HAP-1 (cell line): ENCODE measurements at regions not wholly inside any gene's neighbourhood (a gene's known extent, or its start where the extent isn't known, plus 50 kb on each side); places are given as distances from the start of the nearest gene placed in this dataset.

Experiments used
- DNase-seq, 2 experiments: peaks; one replicate each; pipeline ENCODE4 v3.0.0-alpha.2; 2016 to 2020; ENCODE audit warnings: low spot score in 2 of 2
- H3K27me3 ChIP-seq: fragments of 250-450 bp; sonication (Bioruptor Pico); 2 replicates; pipeline ENCODE4 v1.5.1; 2020; ENCODE audit warnings: low read depth, mild to moderate bottlenecking, moderate library complexity
- H3K36me3 ChIP-seq: fragments of 250-450 bp; sonication (Bioruptor Pico); replicated peaks from 2 replicates; pipeline ENCODE4 v1.5.1; 2020; ENCODE audit warnings: mild to moderate bottlenecking
- H3K4me1 ChIP-seq: fragments of 250-450 bp; sonication (Bioruptor Pico); 2 replicates; pipeline ENCODE4 v1.5.1; 2020; ENCODE audit warnings: mild to moderate bottlenecking
- H3K4me3 ChIP-seq: fragments of 250-450 bp; sonication (Bioruptor Pico); 2 replicates; pipeline ENCODE4 v1.5.1; 2020; ENCODE audit warnings: mild to moderate bottlenecking, moderate library complexity
- H3K9me3 ChIP-seq: fragments of 250-450 bp; sonication (Bioruptor Pico); 2 replicates; pipeline ENCODE4 v1.5.1; 2020; ENCODE audit warnings: mild to moderate bottlenecking, moderate library complexity
- in situ Hi-C: fragments of 300-500 bp; cut with MboI; formaldehyde crosslinking; loops from 3 replicates; pipeline ENCODE4 v1.14.3; 2020; ENCODE audit warnings: low sequenced_read_pairs, inconsistent platforms, mixed read lengths

DNA sequence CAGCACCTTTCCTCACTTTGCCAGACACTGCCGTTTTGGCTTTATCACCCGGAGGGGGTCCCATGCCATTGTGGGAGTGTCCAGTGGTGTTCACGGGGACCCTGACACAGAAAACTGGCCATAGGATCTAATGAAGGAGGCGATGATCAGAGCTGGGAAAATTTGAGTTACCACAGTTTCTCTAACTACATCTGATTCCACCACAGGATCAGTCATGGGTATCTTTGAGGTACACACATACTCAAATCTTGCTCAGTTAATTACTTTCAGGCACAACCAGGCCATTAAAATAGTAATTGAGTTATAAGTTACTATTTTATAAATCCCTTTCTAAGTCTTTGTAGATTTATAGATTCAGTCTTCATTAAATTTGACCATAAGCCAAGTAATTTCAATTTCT lies 215.1 kb downstream of the PRL start:
- H3K36me3 ChIP-seq = no peaks in the 10 kb centered on the region
- no peak overlapping the region for H3K4me3 ChIP-seq
- no peaks in the 10 kb centered on the region for H3K9me3 ChIP-seq
- no peaks in the 10 kb centered on the region for H3K4me1 ChIP-seq
- in situ Hi-C loops = no loop called here
- H3K27me3 ChIP-seq = no peaks in the 10 kb centered on the region
- no peak for DNase-seq

DNA sequence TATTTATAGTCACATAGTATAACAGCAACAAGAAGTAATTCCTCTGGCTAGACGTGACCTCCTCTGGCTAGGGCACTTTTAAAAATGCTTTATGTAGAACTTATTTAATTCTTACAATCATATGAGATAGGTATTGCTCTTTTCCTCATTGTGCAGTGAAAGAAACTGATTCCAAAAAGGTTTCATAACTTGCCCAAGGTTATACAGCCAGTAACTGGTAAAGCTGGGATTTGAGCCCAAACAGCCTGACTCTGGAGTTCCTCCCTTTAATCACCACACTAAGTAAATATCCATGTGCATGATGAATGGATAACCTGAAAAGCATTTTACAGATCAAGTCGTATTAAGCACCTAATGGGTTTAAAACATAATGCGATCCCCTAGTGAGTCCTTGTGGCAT lies 214.6 kb downstream of the PRL start:
- Histone ChIP-seq H3K36me3 (no peaks in the 10 kb centered on the region), H3K27me3 (no peaks in the 10 kb centered on the region), H3K4me1 (no peaks in the 10 kb centered on the region), H3K9me3 (no peaks in the 10 kb centered on the region), H3K4me3 (no peak overlapping the region)
- in situ Hi-C loops = no loop called here
- DNase-seq = no peak

DNA sequence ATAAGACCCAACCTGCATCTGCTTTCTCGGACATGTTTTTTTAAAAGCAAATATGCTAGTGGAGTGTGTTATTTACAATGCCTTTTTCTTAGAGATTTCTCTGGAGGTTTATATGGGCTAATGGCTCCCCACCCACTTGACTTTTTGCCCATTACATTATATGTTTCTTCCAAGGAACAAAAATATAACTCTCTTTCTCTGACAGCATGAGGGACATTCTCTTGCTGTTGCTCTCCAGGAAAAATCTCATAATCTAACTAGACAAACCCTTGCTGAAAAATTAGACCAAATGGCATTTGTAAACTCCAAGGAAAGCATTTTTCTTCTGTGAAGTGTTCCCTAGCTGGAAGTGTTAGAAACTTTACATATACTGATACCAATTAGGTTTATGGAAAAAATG lies 213.7 kb downstream of the PRL start:
- Histone ChIP-seq H3K9me3 (no peaks in the 10 kb centered on the region), H3K4me3 (no peak overlapping the region), H3K4me1 (no peaks in the 10 kb centered on the region), H3K36me3 (no peaks in the 10 kb centered on the region), H3K27me3 (no peaks in the 10 kb centered on the region)
- no peak for DNase-seq
- in situ Hi-C loops = no loop called here

DNA sequence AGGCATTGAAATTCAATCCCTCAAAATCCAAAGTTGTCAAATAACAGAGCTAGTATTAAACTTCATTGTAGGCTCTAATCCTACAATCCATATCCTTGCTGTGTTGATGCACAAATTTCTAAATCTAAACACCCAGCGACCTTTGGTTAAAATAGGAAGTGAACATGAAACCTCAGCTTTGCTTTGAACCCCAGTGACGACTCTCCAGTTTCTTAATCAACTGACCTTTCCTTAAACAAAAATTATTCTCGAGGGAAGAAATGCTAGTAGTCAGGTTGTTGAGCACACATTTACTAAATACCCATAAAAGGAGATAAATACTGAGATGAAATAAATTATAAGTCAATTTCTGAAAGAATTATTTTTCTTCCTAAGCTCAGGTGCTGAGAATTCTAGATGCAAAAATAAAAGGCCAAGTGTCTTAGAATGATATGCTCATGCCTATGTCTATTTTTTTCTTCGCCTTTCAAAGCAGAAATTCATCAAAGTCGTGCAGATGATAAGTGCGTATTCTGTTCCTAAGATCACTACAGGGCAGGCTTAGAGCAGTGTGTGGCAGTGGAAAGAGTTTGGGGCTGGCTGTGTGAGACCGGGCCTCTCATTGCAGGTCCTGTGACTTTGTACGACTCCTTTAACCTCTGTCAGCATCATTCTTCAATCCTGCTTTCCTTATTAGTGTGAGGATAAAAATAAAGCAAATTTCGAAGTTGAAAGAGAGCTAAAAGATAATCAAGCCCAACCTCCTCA lies 208.7 kb downstream of the PRL start:
- no peak for DNase-seq
- in situ Hi-C loops = no loop called here
- Histone ChIP-seq H3K9me3 (no peaks in the 10 kb centered on the region), H3K4me3 (no peak overlapping the region), H3K36me3 (no peaks in the 10 kb centered on the region), H3K27me3 (no peaks in the 10 kb centered on the region), H3K4me1 (no peaks in the 10 kb centered on the region)

DNA sequence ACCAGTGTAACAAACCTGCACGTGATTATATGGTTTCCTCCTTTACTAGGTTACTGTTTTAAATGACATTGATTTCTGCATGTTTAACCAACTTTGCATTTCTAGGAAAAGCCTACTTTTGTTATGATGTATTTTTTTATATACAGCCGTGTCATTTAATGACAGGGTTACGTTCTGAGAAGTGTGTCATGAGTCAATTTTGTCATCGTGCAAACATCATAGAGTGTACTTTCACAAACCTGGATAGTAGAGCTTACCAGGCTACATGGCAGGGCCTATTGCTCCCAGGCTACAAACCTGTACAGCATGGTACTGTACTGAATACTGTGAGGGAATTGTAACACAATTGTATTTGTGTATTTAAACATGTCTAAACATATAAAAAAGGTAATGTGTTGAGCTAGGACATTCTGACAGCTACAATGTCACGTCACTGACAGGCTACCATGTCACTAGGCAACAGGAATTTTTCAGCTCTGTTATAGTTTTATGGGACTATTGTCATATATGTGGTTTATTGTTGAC lies 205.3 kb downstream of the PRL start:
- no peak for DNase-seq
- Histone ChIP-seq H3K9me3 (no peaks in the 10 kb centered on the region), H3K27me3 (no peaks in the 10 kb centered on the region), H3K36me3 (no peaks in the 10 kb centered on the region), H3K4me1 (no peaks in the 10 kb centered on the region), H3K4me3 (no peak overlapping the region)
- in situ Hi-C loops = no loop called here

DNA sequence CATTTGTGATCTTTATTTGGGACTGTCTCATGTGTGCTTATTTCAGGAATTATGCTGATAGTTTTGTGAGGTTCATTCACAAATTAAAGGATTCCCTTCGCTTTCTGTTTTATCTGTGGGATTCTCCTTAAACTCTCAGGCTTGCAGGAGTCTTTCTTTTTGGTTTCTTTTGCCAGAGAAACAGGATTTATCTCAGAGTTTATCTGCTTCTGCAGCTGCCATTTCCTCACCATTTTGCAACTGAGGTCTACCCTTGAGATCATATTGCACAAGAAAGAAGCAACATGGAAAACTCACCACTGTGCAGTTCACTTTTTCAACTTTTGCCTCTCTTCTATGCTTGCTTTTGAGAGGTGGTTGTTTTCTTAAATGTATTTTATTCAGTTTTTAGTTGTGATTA lies 201.0 kb downstream of the PRL start:
- Histone ChIP-seq H3K9me3 (no peaks in the 10 kb centered on the region), H3K4me3 (no peak overlapping the region), H3K36me3 (no peaks in the 10 kb centered on the region), H3K27me3 (no peaks in the 10 kb centered on the region), H3K4me1 (no peaks in the 10 kb centered on the region)
- no peak for DNase-seq
- in situ Hi-C loops = no loop called here

DNA sequence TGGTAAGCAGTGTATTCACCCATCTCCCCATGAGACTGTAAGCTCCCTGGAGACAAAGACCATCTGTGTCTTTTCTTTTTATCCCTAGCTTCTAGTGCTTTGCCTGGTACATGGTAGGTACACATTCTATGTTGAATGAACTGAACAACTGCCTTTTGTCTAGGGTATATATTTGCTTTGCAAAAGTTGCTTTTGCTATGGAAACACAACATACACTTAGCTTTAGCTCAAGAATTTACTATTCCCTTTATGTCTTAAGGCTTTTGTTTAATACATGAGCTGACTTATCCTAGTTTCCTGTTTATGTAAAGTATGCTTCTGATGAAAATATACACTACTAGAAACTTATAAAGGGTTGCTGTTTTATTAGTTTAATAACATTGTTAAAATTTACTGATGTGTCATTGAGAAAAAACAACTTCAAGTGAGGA lies 198.2 kb downstream of the PRL start:
- Histone ChIP-seq H3K4me1 (no peaks in the 10 kb centered on the region), H3K27me3 (no peaks in the 10 kb centered on the region), H3K36me3 (no peaks in the 10 kb centered on the region), H3K9me3 (no peaks in the 10 kb centered on the region), H3K4me3 (no peak overlapping the region)
- peak in 1 of 2 experiments; percentile 7 for DNase-seq
- in situ Hi-C loops = no loop called here

DNA sequence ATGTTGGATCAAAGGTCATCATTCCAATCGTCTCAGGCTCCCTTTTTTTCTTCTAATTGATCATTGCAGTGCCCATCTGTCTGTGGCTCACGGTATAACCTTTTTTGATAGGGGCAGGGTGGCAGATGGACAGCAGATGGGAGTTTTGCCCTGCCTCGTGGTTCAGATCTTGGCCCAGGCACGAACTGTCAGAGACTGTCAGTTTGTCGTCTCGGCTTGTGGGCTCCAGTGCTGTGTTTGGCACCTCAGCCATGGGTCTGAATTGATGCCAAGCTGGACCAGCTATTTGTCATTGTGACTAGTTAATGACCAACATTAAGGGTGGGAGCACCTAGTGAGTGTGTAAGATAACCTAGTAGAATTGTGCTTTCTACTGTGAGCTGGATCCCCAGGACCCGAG lies 197.6 kb downstream of the PRL start:
- in situ Hi-C loops = no loop called here
- DNase-seq = no peak
- H3K4me1 ChIP-seq = no peaks in the 10 kb centered on the region
- no peak overlapping the region for H3K4me3 ChIP-seq
- H3K27me3 ChIP-seq = no peaks in the 10 kb centered on the region
- H3K36me3 ChIP-seq = no peaks in the 10 kb centered on the region
- H3K9me3 ChIP-seq = no peaks in the 10 kb centered on the region

DNA sequence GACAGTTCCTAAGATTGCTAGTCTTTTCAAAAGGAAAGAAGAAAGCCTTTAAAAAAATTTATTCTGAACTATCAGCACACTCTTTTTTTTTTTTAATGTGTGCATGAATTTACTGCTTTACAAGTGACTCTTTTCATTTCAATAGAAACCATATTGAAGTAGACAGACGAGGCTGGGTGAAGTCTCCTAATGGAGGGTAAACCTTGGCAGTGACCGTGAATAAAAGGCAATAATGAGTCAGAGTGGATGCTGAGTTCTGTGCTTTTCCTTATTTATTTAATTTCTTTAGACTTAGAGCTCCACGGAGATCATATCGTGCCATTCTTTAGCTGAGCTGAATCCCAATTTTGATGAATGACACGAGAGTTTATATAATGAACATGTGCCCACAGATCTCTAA lies 196.9 kb downstream of the PRL start:
- Histone ChIP-seq H3K27me3 (no peaks in the 10 kb centered on the region), H3K4me1 (no peaks in the 10 kb centered on the region), H3K4me3 (no peak overlapping the region), H3K9me3 (no peaks in the 10 kb centered on the region), H3K36me3 (no peaks in the 10 kb centered on the region)
- in situ Hi-C loops = no loop called here
- no peak for DNase-seq

DNA sequence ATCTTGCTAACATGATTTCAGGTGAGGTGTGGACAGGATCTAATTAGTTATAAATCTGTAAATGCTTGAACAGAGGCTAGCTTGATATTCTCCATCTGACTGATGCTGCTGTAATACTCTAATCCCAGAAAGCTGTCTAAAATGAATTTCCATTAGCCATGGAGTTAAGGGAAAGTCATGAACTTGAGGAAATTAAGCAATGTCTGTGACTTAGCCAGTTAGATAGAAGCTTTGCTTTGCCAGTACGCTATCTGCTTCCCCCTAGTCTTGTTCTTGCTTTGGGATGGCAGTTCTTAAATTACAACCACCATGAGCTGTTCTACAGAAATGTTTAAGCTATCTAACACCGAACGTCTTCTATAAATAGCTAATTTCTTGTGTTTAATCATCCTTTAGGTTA lies 195.7 kb downstream of the PRL start:
- H3K4me1 ChIP-seq = no peaks in the 10 kb centered on the region
- in situ Hi-C loops = no loop called here
- no peak for DNase-seq
- no peaks in the 10 kb centered on the region for H3K36me3 ChIP-seq
- H3K9me3 ChIP-seq = no peaks in the 10 kb centered on the region
- H3K27me3 ChIP-seq = no peaks in the 10 kb centered on the region
- H3K4me3 ChIP-seq = no peak overlapping the region

DNA sequence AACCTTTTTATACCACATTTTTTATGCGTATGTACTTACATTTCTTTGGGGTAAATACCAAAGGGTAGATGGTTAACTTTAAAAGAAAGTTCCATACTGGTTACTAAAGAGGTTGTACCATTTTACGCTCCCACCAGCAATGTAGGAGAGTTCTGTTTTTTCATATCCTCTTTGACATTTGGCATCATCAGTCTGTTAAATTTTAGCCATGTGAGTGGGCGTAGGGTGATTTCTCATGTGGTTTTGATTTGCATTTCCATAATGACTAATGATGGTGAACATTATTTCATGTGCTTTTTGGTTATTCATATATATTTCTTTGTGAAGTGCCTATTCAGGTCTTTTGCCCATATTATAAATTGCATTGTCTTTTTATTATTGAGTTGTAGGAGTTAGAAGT lies 194.2 kb downstream of the PRL start:
- in situ Hi-C loops = no loop called here
- no peaks in the 10 kb centered on the region for H3K36me3 ChIP-seq
- no peak for DNase-seq
- no peaks in the 10 kb centered on the region for H3K9me3 ChIP-seq
- H3K4me1 ChIP-seq = no peaks in the 10 kb centered on the region
- H3K27me3 ChIP-seq = no peaks in the 10 kb centered on the region
- no peak overlapping the region for H3K4me3 ChIP-seq

DNA sequence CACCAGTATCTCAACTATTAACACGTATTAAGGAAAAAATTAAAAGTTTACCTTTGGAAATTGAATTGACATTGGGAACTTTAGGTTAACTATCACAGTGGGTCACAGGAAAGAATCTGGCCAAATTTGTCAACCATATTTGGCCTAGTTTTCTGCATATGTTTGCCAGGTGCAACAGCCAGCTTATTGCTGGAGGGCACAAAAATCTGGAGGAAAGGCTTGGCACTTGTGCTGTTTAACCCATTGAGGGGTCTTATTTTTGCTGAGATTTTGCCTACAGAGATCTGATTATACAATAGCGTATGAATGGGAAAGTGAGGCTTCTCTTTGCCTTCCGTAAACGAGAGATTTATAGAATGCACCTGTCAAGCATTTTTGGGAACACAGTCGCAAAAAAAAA lies 190.4 kb downstream of the PRL start:
- no peaks in the 10 kb centered on the region for H3K27me3 ChIP-seq
- in situ Hi-C loops = no loop called here
- H3K9me3 ChIP-seq = no peaks in the 10 kb centered on the region
- H3K4me3 ChIP-seq = no peak overlapping the region
- H3K4me1 ChIP-seq = no peaks in the 10 kb centered on the region
- no peak for DNase-seq
- no peaks in the 10 kb centered on the region for H3K36me3 ChIP-seq

DNA sequence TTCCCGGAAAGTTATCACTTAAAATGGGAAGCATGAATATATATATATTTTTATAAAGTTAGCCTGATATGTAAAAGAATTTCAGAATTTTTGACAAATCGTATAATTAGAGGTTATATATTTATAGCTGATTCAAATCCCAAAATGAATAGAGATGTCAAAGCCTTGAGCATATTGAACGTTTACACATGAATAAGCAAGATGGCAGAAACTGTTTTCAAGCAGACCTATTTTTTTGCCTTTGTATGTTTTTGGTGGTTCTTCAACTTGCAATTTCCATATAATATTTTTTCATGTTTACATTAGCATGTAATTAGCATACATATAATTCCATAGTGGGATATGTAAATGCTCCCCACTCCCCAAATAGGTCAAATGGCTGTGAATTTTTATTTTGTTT lies 189.9 kb downstream of the PRL start:
- no peaks in the 10 kb centered on the region for H3K9me3 ChIP-seq
- no peaks in the 10 kb centered on the region for H3K36me3 ChIP-seq
- in situ Hi-C loops = no loop called here
- no peak for DNase-seq
- no peaks in the 10 kb centered on the region for H3K27me3 ChIP-seq
- no peak overlapping the region for H3K4me3 ChIP-seq
- no peaks in the 10 kb centered on the region for H3K4me1 ChIP-seq

DNA sequence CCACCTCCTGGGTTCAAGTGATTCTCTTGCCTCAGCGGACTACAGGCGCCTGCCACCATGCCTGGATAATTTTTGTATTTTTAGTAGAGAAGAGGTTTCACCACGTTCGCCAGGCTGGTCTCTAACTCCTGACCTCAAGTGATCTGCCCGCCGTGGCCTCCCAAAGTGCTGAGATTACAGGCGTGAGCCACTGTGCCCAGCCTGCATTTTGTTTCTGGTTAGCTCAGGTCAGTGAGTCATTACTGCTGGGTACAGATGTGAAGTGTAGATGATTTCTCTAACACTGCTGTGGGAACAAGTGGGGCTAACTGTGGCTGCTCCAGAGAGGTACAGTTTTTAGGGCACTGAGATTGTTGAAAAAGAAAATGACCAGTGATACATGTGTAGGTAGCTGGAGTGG lies 188.6 kb downstream of the PRL start:
- H3K27me3 ChIP-seq = no peaks in the 10 kb centered on the region
- H3K4me3 ChIP-seq = no peak overlapping the region
- H3K9me3 ChIP-seq = no peaks in the 10 kb centered on the region
- in situ Hi-C loops = no loop called here
- H3K4me1 ChIP-seq = no peaks in the 10 kb centered on the region
- H3K36me3 ChIP-seq = no peaks in the 10 kb centered on the region
- DNase-seq = no peak

DNA sequence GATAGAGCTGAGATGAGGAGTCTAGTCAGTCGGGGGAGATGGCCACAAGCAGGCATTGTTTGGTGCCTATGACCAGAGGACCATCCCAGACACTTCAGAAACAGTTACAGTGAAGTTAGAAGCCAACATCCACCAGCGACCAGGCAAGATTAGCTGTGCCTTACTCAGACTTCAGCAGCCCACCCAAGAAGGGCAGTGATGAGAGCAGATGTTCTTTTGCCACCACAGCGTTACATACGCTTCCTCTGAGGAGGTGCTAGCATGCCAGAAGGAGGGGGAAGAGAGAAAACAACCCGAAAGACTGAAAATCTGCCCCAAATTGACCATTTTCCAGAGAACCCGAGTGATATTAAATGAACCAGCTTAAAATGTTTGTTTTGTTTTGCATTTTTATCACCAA lies 186.8 kb downstream of the PRL start:
- no peaks in the 10 kb centered on the region for H3K36me3 ChIP-seq
- H3K27me3 ChIP-seq = no peaks in the 10 kb centered on the region
- in situ Hi-C loops = no loop called here
- H3K4me3 ChIP-seq = no peak overlapping the region
- no peaks in the 10 kb centered on the region for H3K4me1 ChIP-seq
- DNase-seq = no peak
- H3K9me3 ChIP-seq = no peaks in the 10 kb centered on the region
